ENCODE measurements at regions not wholly inside any gene's neighbourhood (a gene's known extent, or its start where the extent isn't known, plus 50 kb on each side); places are given as distances from the start of the nearest gene placed in this dataset.

- Histone ChIP-seq H2BK120ac (replicated peaks; ENCODE audit: low read depth, low read length) (no peak overlapping the region), H3K4me3 (ENCODE audit: extremely low read depth in 1 of 4, insufficient read depth in 2 of 4, low read depth in 3 of 4, low read length in 4 of 4) (no peak overlapping the region), H3K4ac (replicated peaks; ENCODE audit: insufficient read length, low read depth, low read length) (no peak overlapping the region), H2BK20ac (ENCODE audit: low read length) (no peak overlapping the region), H3K14ac (ENCODE audit: insufficient read length) (no peak overlapping the region), H2AK5ac (ENCODE audit: low read depth, low read length) (no peak overlapping the region), H3K4me2 (ENCODE audit: insufficient read depth in 1 of 2, low read depth in 2 of 2, low read length in 2 of 2) (no peak overlapping the region), H3K79me2 (ENCODE audit: control insufficient read depth in 1 of 2, insufficient read depth in 2 of 2, low read length in 2 of 2) (no peaks in the 10 kb centered on the region), H3K23me2 (ENCODE audit: low read depth, low read length) (no peaks in the 10 kb centered on the region), H2BK12ac (ENCODE audit: low read depth, low read length) (no peak overlapping the region), H2BK5ac (ENCODE audit: low read depth, low read length) (no peak overlapping the region), H2BK15ac (ENCODE audit: low read length) (no peak overlapping the region), H3K18ac (ENCODE audit: extremely low read depth, low read length) (no peak overlapping the region), H4K91ac (replicated peaks; ENCODE audit: insufficient read length, low read length) (no peak overlapping the region), H3K27me3 (replicated peaks in 1 of 4; ENCODE audit: control insufficient read depth in 3 of 4, extremely low read depth in 1 of 4, insufficient read depth in 3 of 4, low read length in 3 of 4) (no peaks in the 10 kb centered on the region), H3K79me1 (ENCODE audit: low read depth, low read length) (no peaks in the 10 kb centered on the region), H2AFZ (ENCODE audit: low read length) (no peak overlapping the region), H3K36me3 (ENCODE audit: control insufficient read depth in 2 of 4, insufficient read depth in 4 of 4, low read length in 3 of 4) (no peaks in the 10 kb centered on the region), H3K9me3 (ENCODE audit: insufficient read depth in 2 of 2, low read depth in 1 of 2, low read length in 1 of 2) (no peaks in the 10 kb centered on the region), H3K4me1 (replicated peaks in 1 of 4; ENCODE audit: control insufficient read depth in 3 of 4, insufficient read depth in 4 of 4, low read length in 3 of 4) (no peaks in the 10 kb centered on the region), H3K9ac (replicated peaks in 1 of 4; ENCODE audit: extremely low read depth in 1 of 4, low read depth in 3 of 4, low read length in 3 of 4) (no peak overlapping the region), H3K56ac (replicated peaks; ENCODE audit: insufficient read length, low read depth, low read length) (no peak overlapping the region), H3K27ac (ENCODE audit: low read depth, low read length) (no peak overlapping the region), H4K8ac (ENCODE audit: extremely low read depth, insufficient read depth, low read length) (no peak overlapping the region), H4K5ac (ENCODE audit: insufficient read length, low read depth, low read length) (no peak overlapping the region), H4K20me1 (replicated peaks in 1 of 2; ENCODE audit: control insufficient read depth in 1 of 2, insufficient read depth in 2 of 2, low read length in 2 of 2) (no peaks in the 10 kb centered on the region), H3K23ac (ENCODE audit: insufficient read length) (no peak overlapping the region)
- FAIRE-seq (no peak), DNase-seq (ENCODE audit: low read depth in 1 of 2, low spot score in 2 of 2) (no peak)
- 92% methylated on average over 4 of the region's 4 CpGs; no CpG with 5 or more reads in 1 of the 2 experiments for WGBS, 2 experiments (ENCODE audit: extremely low coverage in 1 of 2, insufficient coverage in 1 of 2, insufficient read length in 1 of 2, insufficient replicate concordance in 2 of 2, low coverage in 1 of 2, low lambda C conversion rate in 2 of 2, missing lambda C conversion rate in 1 of 2)
- TF ChIP-seq SIN3A (conservative IDR thresholded peaks at IDR 0.05 in 1 of 2, IDR thresholded peaks at IDR 0.05 in 1 of 2; ENCODE audit: low read depth in 1 of 2, low read length in 2 of 2) (no peak), RXRA (IDR thresholded peaks at IDR 0.05; ENCODE audit: insufficient read depth, low read depth, low read length) (no peak), JUND (IDR thresholded peaks at IDR 0.05; ENCODE audit: low read length) (no peak), TBP (IDR thresholded peaks at IDR 0.05; ENCODE audit: low read depth, low read length) (no peak), KDM4A (IDR thresholded peaks at IDR 0.05; ENCODE audit: low read depth, low read length, severe bottlenecking) (no peak), MAFK (IDR thresholded peaks at IDR 0.05; ENCODE audit: low read depth, low read length) (no peak), TEAD4 (IDR thresholded peaks at IDR 0.05; ENCODE audit: low read depth, low read length) (no peak), BCL11A (IDR thresholded peaks at IDR 0.05; ENCODE audit: low read depth in 2 of 2, low read length in 2 of 2) (no peak), SRF (IDR thresholded peaks at IDR 0.05; ENCODE audit: low read depth, low read length) (no peak), EZH2 (IDR thresholded peaks at IDR 0.05; ENCODE audit: low read depth, low read length, severe bottlenecking) (no peak), POLR2AphosphoS5 (IDR thresholded peaks at IDR 0.05; ENCODE audit: low read depth, low read length) (no peak), CBX8 (IDR thresholded peaks at IDR 0.05; ENCODE audit: borderline replicate concordance, low read depth, low read length) (no peak), TAF1 (IDR thresholded peaks at IDR 0.05; ENCODE audit: low read depth, low read length) (no peak)
- TF ChIP-seq, protein P1, sequence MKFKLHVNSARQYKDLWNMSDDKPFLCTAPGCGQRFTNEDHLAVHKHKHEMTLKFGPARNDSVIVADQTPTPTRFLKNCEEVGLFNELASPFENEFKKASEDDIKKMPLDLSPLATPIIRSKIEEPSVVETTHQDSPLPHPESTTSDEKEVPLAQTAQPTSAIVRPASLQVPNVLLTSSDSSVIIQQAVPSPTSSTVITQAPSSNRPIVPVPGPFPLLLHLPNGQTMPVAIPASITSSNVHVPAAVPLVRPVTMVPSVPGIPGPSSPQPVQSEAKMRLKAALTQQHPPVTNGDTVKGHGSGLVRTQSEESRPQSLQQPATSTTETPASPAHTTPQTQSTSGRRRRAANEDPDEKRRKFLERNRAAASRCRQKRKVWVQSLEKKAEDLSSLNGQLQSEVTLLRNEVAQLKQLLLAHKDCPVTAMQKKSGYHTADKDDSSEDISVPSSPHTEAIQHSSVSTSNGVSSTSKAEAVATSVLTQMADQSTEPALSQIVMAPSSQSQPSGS (IDR thresholded peaks at IDR 0.05; ENCODE audit: low read length): no peak
- CTCF ChIA-PET (ENCODE audit: partially characterized antibody): interaction anchor here (0.7 to 1.6 kb wide), 4 partner anchors 10 to 1602 kb away, joined by 3 to 4 read pairs (median 3); no protein-coding TSS in a partner anchor
- POLR2A ChIA-PET (ENCODE audit: partially characterized antibody): no interaction called here
Observed at GRCh38 chr1:60428127-60428526, 354.6 kb upstream of the C1orf87 start.
